ENCODE measurements at regions not wholly inside any gene's neighbourhood (a gene's known extent, or its start where the extent isn't known, plus 50 kb on each side); places are given as distances from the start of the nearest gene placed in this dataset.

DNA sequence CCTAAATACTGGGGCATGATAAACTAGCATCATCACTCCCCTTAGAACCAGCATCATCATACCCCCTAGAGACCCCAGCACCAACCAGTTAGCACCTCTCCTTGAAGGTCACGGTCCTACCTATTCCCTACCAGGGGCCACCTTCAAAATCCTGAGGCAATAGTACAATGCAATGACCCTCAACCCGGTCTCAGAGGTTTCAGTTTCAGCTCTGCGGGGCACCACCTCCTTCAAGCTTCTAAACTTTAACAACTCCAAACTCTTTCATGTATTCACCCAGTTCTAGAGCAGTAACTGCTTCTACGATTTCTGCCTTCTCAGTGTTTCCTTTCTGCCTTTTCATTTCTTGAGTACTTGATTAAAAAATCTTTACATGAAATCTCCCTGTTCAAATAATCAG lies 130.1 kb upstream of the EPB41L4A start:
- ChIA-PET CTCF (interaction anchor here (1.5 kb wide), 1 partner anchor 57 kb away, joined by 3 read pairs; no protein-coding TSS in a partner anchor), POLR2A (no interaction called here)
- no peak overlapping the region for H3K27ac Mint-ChIP-seq
- H3K27me3 Mint-ChIP-seq (ENCODE audit: low read depth), result no peaks in the 10 kb centered on the region
- no peak overlapping the region for H3K4me3 Mint-ChIP-seq
- TF ChIP-seq, protein P1, sequence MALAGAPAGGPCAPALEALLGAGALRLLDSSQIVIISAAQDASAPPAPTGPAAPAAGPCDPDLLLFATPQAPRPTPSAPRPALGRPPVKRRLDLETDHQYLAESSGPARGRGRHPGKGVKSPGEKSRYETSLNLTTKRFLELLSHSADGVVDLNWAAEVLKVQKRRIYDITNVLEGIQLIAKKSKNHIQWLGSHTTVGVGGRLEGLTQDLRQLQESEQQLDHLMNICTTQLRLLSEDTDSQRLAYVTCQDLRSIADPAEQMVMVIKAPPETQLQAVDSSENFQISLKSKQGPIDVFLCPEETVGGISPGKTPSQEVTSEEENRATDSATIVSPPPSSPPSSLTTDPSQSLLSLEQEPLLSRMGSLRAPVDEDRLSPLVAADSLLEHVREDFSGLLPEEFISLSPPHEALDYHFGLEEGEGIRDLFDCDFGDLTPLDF (CRISPR knock-in tag; IDR thresholded peaks at IDR 0.05), result no peak
- TF ChIP-seq, protein P2, sequence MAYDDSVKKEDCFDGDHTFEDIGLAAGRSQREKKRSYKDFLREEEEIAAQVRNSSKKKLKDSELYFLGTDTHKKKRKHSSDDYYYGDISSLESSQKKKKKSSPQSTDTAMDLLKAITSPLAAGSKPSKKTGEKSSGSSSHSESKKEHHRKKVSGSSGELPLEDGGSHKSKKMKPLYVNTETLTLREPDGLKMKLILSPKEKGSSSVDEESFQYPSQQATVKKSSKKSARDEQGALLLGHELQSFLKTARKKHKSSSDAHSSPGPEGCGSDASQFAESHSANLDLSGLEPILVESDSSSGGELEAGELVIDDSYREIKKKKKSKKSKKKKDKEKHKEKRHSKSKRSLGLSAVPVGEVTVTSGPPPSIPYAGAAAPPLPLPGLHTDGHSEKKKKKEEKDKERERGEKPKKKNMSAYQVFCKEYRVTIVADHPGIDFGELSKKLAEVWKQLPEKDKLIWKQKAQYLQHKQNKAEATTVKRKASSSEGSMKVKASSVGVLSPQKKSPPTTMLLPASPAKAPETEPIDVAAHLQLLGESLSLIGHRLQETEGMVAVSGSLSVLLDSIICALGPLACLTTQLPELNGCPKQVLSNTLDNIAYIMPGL (CRISPR knock-in tag; IDR thresholded peaks at IDR 0.05), result no peak
- no peak for TF ChIP-seq ZNF121 (CRISPR knock-in tag; IDR thresholded peaks at IDR 0.05)
- TF ChIP-seq, protein P3, sequence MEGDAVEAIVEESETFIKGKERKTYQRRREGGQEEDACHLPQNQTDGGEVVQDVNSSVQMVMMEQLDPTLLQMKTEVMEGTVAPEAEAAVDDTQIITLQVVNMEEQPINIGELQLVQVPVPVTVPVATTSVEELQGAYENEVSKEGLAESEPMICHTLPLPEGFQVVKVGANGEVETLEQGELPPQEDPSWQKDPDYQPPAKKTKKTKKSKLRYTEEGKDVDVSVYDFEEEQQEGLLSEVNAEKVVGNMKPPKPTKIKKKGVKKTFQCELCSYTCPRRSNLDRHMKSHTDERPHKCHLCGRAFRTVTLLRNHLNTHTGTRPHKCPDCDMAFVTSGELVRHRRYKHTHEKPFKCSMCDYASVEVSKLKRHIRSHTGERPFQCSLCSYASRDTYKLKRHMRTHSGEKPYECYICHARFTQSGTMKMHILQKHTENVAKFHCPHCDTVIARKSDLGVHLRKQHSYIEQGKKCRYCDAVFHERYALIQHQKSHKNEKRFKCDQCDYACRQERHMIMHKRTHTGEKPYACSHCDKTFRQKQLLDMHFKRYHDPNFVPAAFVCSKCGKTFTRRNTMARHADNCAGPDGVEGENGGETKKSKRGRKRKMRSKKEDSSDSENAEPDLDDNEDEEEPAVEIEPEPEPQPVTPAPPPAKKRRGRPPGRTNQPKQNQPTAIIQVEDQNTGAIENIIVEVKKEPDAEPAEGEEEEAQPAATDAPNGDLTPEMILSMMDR (IDR thresholded peaks at IDR 0.05), result no peak
- TF ChIP-seq, protein P4, sequence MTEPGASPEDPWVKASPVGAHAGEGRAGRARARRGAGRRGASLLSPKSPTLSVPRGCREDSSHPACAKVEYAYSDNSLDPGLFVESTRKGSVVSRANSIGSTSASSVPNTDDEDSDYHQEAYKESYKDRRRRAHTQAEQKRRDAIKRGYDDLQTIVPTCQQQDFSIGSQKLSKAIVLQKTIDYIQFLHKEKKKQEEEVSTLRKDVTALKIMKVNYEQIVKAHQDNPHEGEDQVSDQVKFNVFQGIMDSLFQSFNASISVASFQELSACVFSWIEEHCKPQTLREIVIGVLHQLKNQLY (CRISPR knock-in tag; IDR thresholded peaks at IDR 0.05), result no peak
- no peak for ATAC-seq
- H3K9me3 Mint-ChIP-seq, result peaks cover 6% of the 10 kb centered on the region
- 0 out of 2 replicates have a peak, but pooled peaks cover 3% of the 10 kb centered on the region for H3K4me1 Mint-ChIP-seq
- no peak for DNase-seq (ENCODE audit: low spot score)
- H3K36me3 Mint-ChIP-seq, result no peaks in the 10 kb centered on the region

DNA sequence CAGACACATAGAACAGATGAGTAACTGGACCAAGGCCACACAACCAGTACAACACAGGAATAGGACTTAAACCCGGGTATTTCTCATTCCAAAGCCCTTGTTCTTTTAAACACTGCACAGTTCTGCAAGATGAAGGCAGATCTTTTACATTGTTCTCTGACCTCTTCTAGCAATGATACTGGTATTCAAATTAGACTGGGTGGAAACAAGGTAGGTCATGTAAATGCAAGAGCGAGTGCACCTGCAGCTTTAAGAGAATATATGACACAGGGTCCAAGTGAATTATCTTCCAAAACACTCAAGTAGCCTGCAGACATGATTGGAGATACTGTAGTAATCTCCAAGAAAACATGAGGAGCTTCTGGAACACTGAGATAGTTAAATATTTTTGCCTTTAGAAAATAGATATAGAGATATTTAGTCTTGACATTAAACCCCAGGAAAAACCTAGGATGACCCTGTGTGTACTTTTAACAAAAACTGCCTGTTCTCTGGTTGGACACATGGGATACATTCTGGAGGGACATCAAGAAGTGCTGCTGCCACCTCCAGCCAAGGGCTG lies 130.6 kb upstream of the EPB41L4A start:
- DNase-seq (ENCODE audit: low spot score), result no peak
- POLR2A ChIA-PET, result no interaction called here
- Mint-ChIP-seq H3K4me1 (0 out of 2 replicates have a peak, but pooled peaks cover 3% of the 10 kb centered on the region), H3K9me3 (no peaks in the 10 kb centered on the region; the same call in 1 of the 2 replicates), H3K36me3 (no peaks in the 10 kb centered on the region), H3K4me3 (no peak overlapping the region), H3K27me3 (ENCODE audit: low read depth) (no peaks in the 10 kb centered on the region), H3K27ac (no peak overlapping the region)
- CTCF ChIA-PET, result interaction anchor here (1.5 kb wide), 1 partner anchor 57 kb away, joined by 3 read pairs; no protein-coding TSS in a partner anchor
- TF ChIP-seq, protein P5, sequence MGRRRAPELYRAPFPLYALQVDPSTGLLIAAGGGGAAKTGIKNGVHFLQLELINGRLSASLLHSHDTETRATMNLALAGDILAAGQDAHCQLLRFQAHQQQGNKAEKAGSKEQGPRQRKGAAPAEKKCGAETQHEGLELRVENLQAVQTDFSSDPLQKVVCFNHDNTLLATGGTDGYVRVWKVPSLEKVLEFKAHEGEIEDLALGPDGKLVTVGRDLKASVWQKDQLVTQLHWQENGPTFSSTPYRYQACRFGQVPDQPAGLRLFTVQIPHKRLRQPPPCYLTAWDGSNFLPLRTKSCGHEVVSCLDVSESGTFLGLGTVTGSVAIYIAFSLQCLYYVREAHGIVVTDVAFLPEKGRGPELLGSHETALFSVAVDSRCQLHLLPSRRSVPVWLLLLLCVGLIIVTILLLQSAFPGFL (CRISPR knock-in tag; IDR thresholded peaks at IDR 0.05; ENCODE audit: borderline replicate concordance), result no peak
- TF ChIP-seq ETV6 (CRISPR knock-in tag; IDR thresholded peaks at IDR 0.05) (no peak), JUN (CRISPR knock-in tag; IDR thresholded peaks at IDR 0.05) (no peak), NFE2L1 (CRISPR knock-in tag; IDR thresholded peaks at IDR 0.05) (no peak), ZNF671 (CRISPR knock-in tag; IDR thresholded peaks at IDR 0.05) (no peak), OVOL2 (CRISPR knock-in tag; IDR thresholded peaks at IDR 0.05; ENCODE audit: borderline replicate concordance) (no peak), JAZF1 (CRISPR knock-in tag; IDR thresholded peaks at IDR 0.05) (no peak), GRHL2 (CRISPR knock-in tag; IDR thresholded peaks at IDR 0.05; ENCODE audit: insufficient replicate concordance, severe bottlenecking) (no peak), MYBL2 (CRISPR knock-in tag; IDR thresholded peaks at IDR 0.05) (no peak), FOXP1 (CRISPR knock-in tag; IDR thresholded peaks at IDR 0.05; ENCODE audit: borderline replicate concordance) (no peak), NFYB (CRISPR knock-in tag; conservative IDR thresholded peaks at IDR 0.05; ENCODE audit: low read depth) (no peak), CREB1 (CRISPR knock-in tag; IDR thresholded peaks at IDR 0.05) (no peak), ZNF138 (CRISPR knock-in tag; conservative IDR thresholded peaks at IDR 0.05) (no peak)
- TF ChIP-seq, protein P6, sequence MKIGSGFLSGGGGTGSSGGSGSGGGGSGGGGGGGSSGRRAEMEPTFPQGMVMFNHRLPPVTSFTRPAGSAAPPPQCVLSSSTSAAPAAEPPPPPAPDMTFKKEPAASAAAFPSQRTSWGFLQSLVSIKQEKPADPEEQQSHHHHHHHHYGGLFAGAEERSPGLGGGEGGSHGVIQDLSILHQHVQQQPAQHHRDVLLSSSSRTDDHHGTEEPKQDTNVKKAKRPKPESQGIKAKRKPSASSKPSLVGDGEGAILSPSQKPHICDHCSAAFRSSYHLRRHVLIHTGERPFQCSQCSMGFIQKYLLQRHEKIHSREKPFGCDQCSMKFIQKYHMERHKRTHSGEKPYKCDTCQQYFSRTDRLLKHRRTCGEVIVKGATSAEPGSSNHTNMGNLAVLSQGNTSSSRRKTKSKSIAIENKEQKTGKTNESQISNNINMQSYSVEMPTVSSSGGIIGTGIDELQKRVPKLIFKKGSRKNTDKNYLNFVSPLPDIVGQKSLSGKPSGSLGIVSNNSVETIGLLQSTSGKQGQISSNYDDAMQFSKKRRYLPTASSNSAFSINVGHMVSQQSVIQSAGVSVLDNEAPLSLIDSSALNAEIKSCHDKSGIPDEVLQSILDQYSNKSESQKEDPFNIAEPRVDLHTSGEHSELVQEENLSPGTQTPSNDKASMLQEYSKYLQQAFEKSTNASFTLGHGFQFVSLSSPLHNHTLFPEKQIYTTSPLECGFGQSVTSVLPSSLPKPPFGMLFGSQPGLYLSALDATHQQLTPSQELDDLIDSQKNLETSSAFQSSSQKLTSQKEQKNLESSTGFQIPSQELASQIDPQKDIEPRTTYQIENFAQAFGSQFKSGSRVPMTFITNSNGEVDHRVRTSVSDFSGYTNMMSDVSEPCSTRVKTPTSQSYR (CRISPR knock-in tag; IDR thresholded peaks at IDR 0.05), result no peak
- no peak for ATAC-seq

Measured in WTC11 (cell line).